Uterus (tissue), 2 donors: ENCODE measurements at regions not wholly inside any gene's neighbourhood (a gene's known extent, or its start where the extent isn't known, plus 50 kb on each side); places are given as distances from the start of the nearest gene placed in this dataset.

Experiments used
- CTCF ChIP-seq, 4 experiments: fragments of 200-600 bp in 2 of 4; fragments of 450-650 bp in 2 of 4; sonication (generic) in 2 of 4; IDR thresholded peaks; one replicate each; pipeline ENCODE4 v1.5.1; 2016 to 2019; ENCODE audit warnings: antibody characterized with exemption in 4 of 4, mild to moderate bottlenecking in 2 of 4, moderate library complexity in 1 of 4
- POLR2A ChIP-seq, 2 donors: fragments of 450-650 bp; IDR thresholded peaks; one replicate each; pipeline ENCODE4 v1.6.1; 2016; ENCODE audit warnings: antibody characterized with exemption in 2 of 2, mild to moderate bottlenecking in 1 of 2, moderate library complexity in 1 of 2

DNA sequence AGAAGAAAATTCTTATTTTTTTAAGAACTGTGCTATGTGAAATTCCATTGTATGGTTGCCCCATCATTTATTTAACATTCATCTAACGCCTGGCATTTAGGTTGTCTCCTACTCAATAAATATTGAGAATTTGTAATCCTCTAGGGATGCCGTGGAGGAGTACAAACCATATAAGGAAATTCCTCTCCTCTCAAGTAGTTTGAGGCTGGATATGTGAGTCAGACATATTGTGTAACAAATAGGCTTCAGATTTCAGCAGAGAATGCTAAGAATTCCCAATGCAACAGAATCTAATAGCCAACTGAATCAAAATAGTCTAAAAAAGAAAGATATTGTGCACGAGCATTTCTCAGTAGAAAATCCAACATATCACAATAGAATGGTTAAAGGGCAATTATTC is 174.7 kb downstream of the OTOR start:
- TF ChIP-seq CTCF (IDR thresholded peaks at IDR 0.05) (no peak), POLR2A (IDR thresholded peaks at IDR 0.05) (no peak)
